ENCODE measurements at regions not wholly inside any gene's neighbourhood (a gene's known extent, or its start where the extent isn't known, plus 50 kb on each side); places are given as distances from the start of the nearest gene placed in this dataset.
"Not testable (repeated sequence)": the region's sequence is repeated elsewhere in the genome, so short reads cannot be mapped to it uniquely, and the experiment has no call there.

GRCh38 chr2:143926736-143927135 is 593.2 kb downstream of the ZEB2 start:
- H3K36me3 Mint-ChIP-seq (ENCODE audit: low read depth): peaks cover 9% of the 10 kb centered on the region
- H3K4me1 Mint-ChIP-seq: no peaks in the 10 kb centered on the region
- peaks cover 20% of the 10 kb centered on the region for H3K9me3 Mint-ChIP-seq
- peaks cover 5% of the 10 kb centered on the region for H3K27me3 Mint-ChIP-seq (ENCODE audit: low read depth, poor library complexity)
- DNase-seq: no peak
- no peak for TF ChIP-seq CTCF (IDR thresholded peaks at IDR 0.05)
- no peak overlapping the region for H3K27ac Mint-ChIP-seq
- H3K4me3 Mint-ChIP-seq: no peak overlapping the region

- H3K27ac Mint-ChIP-seq, H3K4me1 Mint-ChIP-seq: not testable (repeated sequence)
- peaks cover 28% of the 10 kb centered on the region for H3K36me3 Mint-ChIP-seq (ENCODE audit: low read depth)
These were observed 597.6 kb downstream of the ZEB2 start for GRCh38 chr2:143922261-143922830.

GRCh38 chr2:143918465-143918989 is 601.4 kb downstream of the ZEB2 start:
- Mint-ChIP-seq H3K4me3 (no peak overlapping the region), H3K27me3 (ENCODE audit: low read depth, poor library complexity) (peaks cover 3% of the 10 kb centered on the region), H3K4me1 (no peaks in the 10 kb centered on the region), H3K36me3 (ENCODE audit: low read depth) (peaks cover 24% of the 10 kb centered on the region), H3K27ac (no peak overlapping the region), H3K9me3 (peaks cover 51% of the 10 kb centered on the region)
- no peak for TF ChIP-seq CTCF (IDR thresholded peaks at IDR 0.05)
- no peak for DNase-seq

More at GRCh38 chr2:143922261-143922830, 597.6 kb downstream of the ZEB2 start:
- H3K4me3 Mint-ChIP-seq; DNase-seq; H3K27me3 Mint-ChIP-seq (ENCODE audit: low read depth, poor library complexity): not testable (repeated sequence)
- peaks cover 49% of the 10 kb centered on the region for H3K9me3 Mint-ChIP-seq

- Mint-ChIP-seq H3K9me3 (peaks cover 41% of the 10 kb centered on the region), H3K4me3 (no peak overlapping the region), H3K36me3 (ENCODE audit: low read depth) (peaks cover 19% of the 10 kb centered on the region), H3K27me3 (ENCODE audit: low read depth, poor library complexity) (peaks cover 3% of the 10 kb centered on the region), H3K4me1 (no peaks in the 10 kb centered on the region), H3K27ac (no peak overlapping the region)
- DNase-seq: no peak
- TF ChIP-seq CTCF (IDR thresholded peaks at IDR 0.05): no peak
These were observed 603.1 kb downstream of the ZEB2 start for GRCh38 chr2:143916781-143917180.

- Mint-ChIP-seq H3K9me3 (no peaks in the 10 kb centered on the region), H3K36me3 (ENCODE audit: low read depth) (no peaks in the 10 kb centered on the region), H3K27me3 (ENCODE audit: low read depth, poor library complexity) (no peaks in the 10 kb centered on the region), H3K4me3 (no peak overlapping the region), H3K27ac (no peak overlapping the region), H3K4me1 (peaks cover 5% of the 10 kb centered on the region)
- DNase-seq: no peak
- TF ChIP-seq CTCF (IDR thresholded peaks at IDR 0.05): no peak
These were observed 610.2 kb downstream of the ZEB2 start for GRCh38 chr2:143909577-143910353.

GRCh38 chr2:143908843-143909242 is 611.1 kb downstream of the ZEB2 start:
- Mint-ChIP-seq H3K27me3 (ENCODE audit: low read depth, poor library complexity) (no peaks in the 10 kb centered on the region), H3K9me3 (no peaks in the 10 kb centered on the region), H3K27ac (peak overlapping the region; percentile 25), H3K36me3 (ENCODE audit: low read depth) (no peaks in the 10 kb centered on the region), H3K4me3 (no peak overlapping the region), H3K4me1 (peaks cover 5% of the 10 kb centered on the region)
- no peak for DNase-seq
- TF ChIP-seq CTCF (IDR thresholded peaks at IDR 0.05): no peak
